ENCODE measurements at regions not wholly inside any gene's neighbourhood (a gene's known extent, or its start where the extent isn't known, plus 50 kb on each side); places are given as distances from the start of the nearest gene placed in this dataset.

GRCh38 chr18:60978338-60978737 lies 354.9 kb upstream of the CDH20 start:
- DNase-seq (ENCODE audit: low spot score) = no peak

GRCh38 chr18:60980422-60981005 lies 352.7 kb upstream of the CDH20 start:
- DNase-seq (ENCODE audit: low spot score) = no peak

GRCh38 chr18:60981682-60982328 lies 351.4 kb upstream of the CDH20 start:
- DNase-seq (ENCODE audit: low spot score) = no peak

- no peak for DNase-seq (ENCODE audit: low spot score)
Measured at GRCh38 chr18:60982329-60982695, 350.9 kb upstream of the CDH20 start.

GRCh38 chr18:60982928-60983327 lies 350.3 kb upstream of the CDH20 start:
- DNase-seq (ENCODE audit: low spot score) = no peak

- DNase-seq (ENCODE audit: low spot score) = no peak
Measured at GRCh38 chr18:60984510-60984909, 348.7 kb upstream of the CDH20 start.

- no peak for DNase-seq (ENCODE audit: low spot score)
Measured at GRCh38 chr18:60987963-60988362, 345.3 kb upstream of the CDH20 start.

- DNase-seq (ENCODE audit: low spot score) = no peak
Measured at GRCh38 chr18:60996326-60996725, 336.9 kb upstream of the CDH20 start.

- no peak for DNase-seq (ENCODE audit: low spot score)
Measured at GRCh38 chr18:60996822-60997221, 336.4 kb upstream of the CDH20 start.

GRCh38 chr18:61001138-61001537 lies 332.1 kb upstream of the CDH20 start:
- no peak for DNase-seq (ENCODE audit: low spot score)

- no peak for DNase-seq (ENCODE audit: low spot score)
Measured at GRCh38 chr18:61006687-61007224, 326.5 kb upstream of the CDH20 start.

GRCh38 chr18:61019338-61020301 lies 313.6 kb upstream of the CDH20 start:
- peak; percentile 57 for DNase-seq (ENCODE audit: low spot score)

- no peak for DNase-seq (ENCODE audit: low spot score)
Measured at GRCh38 chr18:61025596-61025995, 307.6 kb upstream of the CDH20 start.

GRCh38 chr18:61031626-61032025 lies 301.6 kb upstream of the CDH20 start:
- DNase-seq (ENCODE audit: low spot score) = no peak

- peak; percentile 3 for DNase-seq (ENCODE audit: low spot score)
Measured at GRCh38 chr18:61034580-61034979, 298.6 kb upstream of the CDH20 start.

GRCh38 chr18:61039251-61039650 lies 294.0 kb upstream of the CDH20 start:
- no peak for DNase-seq (ENCODE audit: low spot score)

- DNase-seq (ENCODE audit: low spot score) = no peak
Measured at GRCh38 chr18:61047794-61048193, 285.4 kb upstream of the CDH20 start.

GRCh38 chr18:61057443-61057842 lies 275.8 kb upstream of the CDH20 start:
- DNase-seq (ENCODE audit: low spot score) = no peak

GRCh38 chr18:61062258-61062657 lies 271.0 kb upstream of the CDH20 start:
- no peak for DNase-seq (ENCODE audit: low spot score)

GRCh38 chr18:61064911-61065310 lies 268.3 kb upstream of the CDH20 start:
- DNase-seq (ENCODE audit: low spot score) = no peak

GRCh38 chr18:61076986-61077385 lies 256.2 kb upstream of the CDH20 start:
- DNase-seq (ENCODE audit: low spot score) = no peak

- no peak for DNase-seq (ENCODE audit: low spot score)
Measured at GRCh38 chr18:61079714-61080113, 253.5 kb upstream of the CDH20 start.

Measured in SK-N-DZ (cell line).